ENCODE measurements at regions not wholly inside any gene's neighbourhood (a gene's known extent, or its start where the extent isn't known, plus 50 kb on each side); places are given as distances from the start of the nearest gene placed in this dataset.

DNA sequence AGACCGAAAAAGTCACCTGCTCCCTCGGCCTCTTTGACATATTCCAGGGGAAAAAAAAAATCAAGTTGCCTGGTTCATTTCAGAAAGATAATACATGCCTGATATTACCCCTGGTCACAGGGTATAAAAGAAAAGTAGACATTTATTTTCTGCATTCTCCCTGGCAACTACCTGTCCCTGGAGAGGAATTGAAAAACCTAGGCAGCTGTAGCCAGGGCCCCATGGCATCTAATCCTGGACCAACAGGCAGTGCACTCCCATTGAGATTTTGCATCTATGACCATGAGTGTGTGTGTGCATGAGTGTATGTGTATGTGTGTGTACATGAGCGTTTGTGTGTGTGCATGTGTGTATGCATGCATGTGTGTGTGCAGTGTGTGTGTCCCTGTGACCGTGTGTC is 338.2 kb upstream of the PFKP start:
- TF ChIP-seq, protein P1, sequence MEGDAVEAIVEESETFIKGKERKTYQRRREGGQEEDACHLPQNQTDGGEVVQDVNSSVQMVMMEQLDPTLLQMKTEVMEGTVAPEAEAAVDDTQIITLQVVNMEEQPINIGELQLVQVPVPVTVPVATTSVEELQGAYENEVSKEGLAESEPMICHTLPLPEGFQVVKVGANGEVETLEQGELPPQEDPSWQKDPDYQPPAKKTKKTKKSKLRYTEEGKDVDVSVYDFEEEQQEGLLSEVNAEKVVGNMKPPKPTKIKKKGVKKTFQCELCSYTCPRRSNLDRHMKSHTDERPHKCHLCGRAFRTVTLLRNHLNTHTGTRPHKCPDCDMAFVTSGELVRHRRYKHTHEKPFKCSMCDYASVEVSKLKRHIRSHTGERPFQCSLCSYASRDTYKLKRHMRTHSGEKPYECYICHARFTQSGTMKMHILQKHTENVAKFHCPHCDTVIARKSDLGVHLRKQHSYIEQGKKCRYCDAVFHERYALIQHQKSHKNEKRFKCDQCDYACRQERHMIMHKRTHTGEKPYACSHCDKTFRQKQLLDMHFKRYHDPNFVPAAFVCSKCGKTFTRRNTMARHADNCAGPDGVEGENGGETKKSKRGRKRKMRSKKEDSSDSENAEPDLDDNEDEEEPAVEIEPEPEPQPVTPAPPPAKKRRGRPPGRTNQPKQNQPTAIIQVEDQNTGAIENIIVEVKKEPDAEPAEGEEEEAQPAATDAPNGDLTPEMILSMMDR (tag by site-specific recombination; IDR thresholded peaks at IDR 0.05), result no peak
- TF ChIP-seq YY1 (tag by site-specific recombination; IDR thresholded peaks at IDR 0.05) (no peak), MEIS1 (CRISPR knock-in tag; IDR thresholded peaks at IDR 0.05; ENCODE audit: borderline replicate concordance) (no peak), BCL11A (tag by site-specific recombination; IDR thresholded peaks at IDR 0.05; ENCODE audit: low read depth) (no peak), ZNF529 (tag by site-specific recombination; IDR thresholded peaks at IDR 0.05; ENCODE audit: insufficient replicate concordance) (no peak), HOXC10 (CRISPR knock-in tag; IDR thresholded peaks at IDR 0.05) (no peak)
- TF ChIP-seq, protein P2, sequence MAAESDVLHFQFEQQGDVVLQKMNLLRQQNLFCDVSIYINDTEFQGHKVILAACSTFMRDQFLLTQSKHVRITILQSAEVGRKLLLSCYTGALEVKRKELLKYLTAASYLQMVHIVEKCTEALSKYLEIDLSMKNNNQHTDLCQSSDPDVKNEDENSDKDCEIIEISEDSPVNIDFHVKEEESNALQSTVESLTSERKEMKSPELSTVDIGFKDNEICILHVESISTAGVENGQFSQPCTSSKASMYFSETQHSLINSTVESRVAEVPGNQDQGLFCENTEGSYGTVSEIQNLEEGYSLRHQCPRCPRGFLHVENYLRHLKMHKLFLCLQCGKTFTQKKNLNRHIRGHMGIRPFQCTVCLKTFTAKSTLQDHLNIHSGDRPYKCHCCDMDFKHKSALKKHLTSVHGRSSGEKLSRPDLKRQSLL (tag by site-specific recombination; IDR thresholded peaks at IDR 0.05), result no peak
